ENCODE measurements at regions not wholly inside any gene's neighbourhood (a gene's known extent, or its start where the extent isn't known, plus 50 kb on each side); places are given as distances from the start of the nearest gene placed in this dataset.
"Not testable (repeated sequence)": the region's sequence is repeated elsewhere in the genome, so short reads cannot be mapped to it uniquely, and the experiment has no call there.

- FAIRE-seq = not testable (repeated sequence)
These were observed 70.1 kb upstream of the PROKR2 start for GRCh38 chr20:5386846-5387245.

- FAIRE-seq = not testable (repeated sequence)
These were observed 64.8 kb upstream of the PROKR2 start for GRCh38 chr20:5381527-5381926.

GRCh38 chr20:5377484-5377883, 60.7 kb upstream of the PROKR2 start:
- FAIRE-seq = no peak

GRCh38 chr20:5376228-5376627, 59.5 kb upstream of the PROKR2 start:
- no peak for FAIRE-seq

GRCh38 chr20:5374171-5374570, 57.4 kb upstream of the PROKR2 start:
- no peak for FAIRE-seq

GRCh38 chr20:5372371-5372770, 55.6 kb upstream of the PROKR2 start:
- FAIRE-seq = no peak

GRCh38 chr20:5369629-5370028, 52.9 kb upstream of the PROKR2 start:
- FAIRE-seq = no peak

Data from G401.6 (cell line).